HCT116 (cell line): ENCODE measurements at regions not wholly inside any gene's neighbourhood (a gene's known extent, or its start where the extent isn't known, plus 50 kb on each side); places are given as distances from the start of the nearest gene placed in this dataset.

Experiments used
- ATAC-seq: fragments of 200-7000 bp; cut with Tn5 transposase; 2 replicates; pipeline ENCODE4 v1.9.1; 2020; ENCODE audit warnings: mild to moderate bottlenecking, moderate library complexity
- BruUV-seq: library from RNA; stranded (reverse); fragments of 400-500 nt; replicated peaks from 2 replicates; lab custom pipeline; 2021; lab: Mats Ljungman, UMichigan
- CTCF ChIA-PET: fragments of 300-600 bp; sonication (Branson Sonifier 250); formaldehyde crosslinking; loops from one replicate; lab custom pipeline; 2021; ENCODE audit warnings: antibody characterized with exemption; lab: Charles Lee
- POLR2A ChIA-PET: fragments of 300-600, 350-600 bp; sonication (Branson Sonifier 250); formaldehyde crosslinking; loops from one replicate; lab custom pipeline; 2021; ENCODE audit warnings: antibody characterized with exemption; lab: Charles Lee
- RAD21 ChIA-PET, 2 experiments: fragments of 300-600 bp; sonication (Branson Sonifier 250); formaldehyde crosslinking; loops; one replicate each; lab custom pipeline; 2023; ENCODE audit warnings: low total read pairs in 2 of 2; ENCODE audit not compliant: uncharacterized antibody in 2 of 2, unreplicated experiment in 2 of 2, low non-redundant PET in 1 of 2; lab: Charles Lee
- DNase-seq: peaks from one replicate; pipeline ENCODE4 v3.0.0-alpha.2; 2010; ENCODE audit warnings: low read depth, low spot score
- H2AFZ ChIP-seq: fragments of 200-600 bp; shearing (Covaris generic), sonication (generic); 2 replicates; pipeline ENCODE4 v1.6.1; 2017; ENCODE audit warnings: low read depth, mixed run types, mixed read lengths, antibody characterized with exemption, low read length; ENCODE audit not compliant: poor library complexity, severe bottlenecking
- H3K27ac ChIP-seq: 2 replicates; pipeline ENCODE4 v1.5.1; 2012; ENCODE audit warnings: low read depth, low read length
- H3K27me3 ChIP-seq: fragments of 200-600 bp; sonication (generic); 2 replicates; pipeline ENCODE4 v1.6.1; 2016; ENCODE audit warnings: mixed run types, low read length, mixed read lengths; ENCODE audit not compliant: insufficient read depth
- H3K36me3 ChIP-seq, 2 experiments: fragments of 200-500 bp in 1 of 2; fragments of 200-600 bp in 1 of 2; sonication (Bioruptor generic) in 1 of 2; sonication (generic) in 1 of 2; 2 replicates each; pipeline versions ENCODE4 v1.5.1 to v1.6.1; 2014 to 2016; ENCODE audit warnings: low read length in 2 of 2, inconsistent platforms in 1 of 2, mixed read lengths in 1 of 2, mixed run types in 1 of 2; ENCODE audit not compliant: insufficient read depth in 2 of 2, control insufficient read depth in 1 of 2
- H3K4me1 ChIP-seq, 2 experiments: fragments of 200-600 bp in 1 of 2; sonication (generic) in 1 of 2; 2 replicates each; pipeline versions ENCODE4 v1.5.1 to v1.6.1; 2012 to 2017; ENCODE audit warnings: low read length in 2 of 2, inconsistent platforms in 1 of 2, mild to moderate bottlenecking in 1 of 2, mixed read lengths in 1 of 2, mixed run types in 1 of 2, moderate library complexity in 1 of 2; ENCODE audit not compliant: insufficient read depth in 2 of 2, control insufficient read depth in 1 of 2
- H3K4me2 ChIP-seq: fragments of 200-600 bp; sonication (generic); 2 replicates; pipeline ENCODE4 v1.6.1; 2017; ENCODE audit warnings: mixed run types, low read length, mixed read lengths
- H3K4me3 ChIP-seq, 2 experiments: fragments of 200-600 bp in 1 of 2; sonication (generic) in 1 of 2; replicated peaks in 1 of 2; 2 replicates each; pipeline ENCODE4 v1.5.1; 2011 to 2016; ENCODE audit warnings: low read length in 2 of 2, control low read depth in 1 of 2, low read depth in 1 of 2, mild to moderate bottlenecking in 1 of 2, mixed read lengths in 1 of 2, mixed run types in 1 of 2
- H3K79me2 ChIP-seq: fragments of 200-600 bp; sonication (generic); 2 replicates; pipeline ENCODE4 v1.6.1; 2017; ENCODE audit warnings: mild to moderate bottlenecking, mixed run types, low read length, moderate library complexity, mixed read lengths; ENCODE audit not compliant: insufficient read depth
- H3K9ac ChIP-seq: fragments of 200-600 bp; sonication (generic); 2 replicates; pipeline ENCODE4 v1.6.1; 2016; ENCODE audit warnings: low read length, mixed read lengths
- H3K9me2 ChIP-seq: fragments of 200-600 bp; sonication (generic), shearing (Covaris generic); 2 replicates; pipeline ENCODE4 v1.6.1; 2017; ENCODE audit warnings: mixed run types, mild to moderate bottlenecking, moderate library complexity; ENCODE audit not compliant: insufficient read depth
- H3K9me3 ChIP-seq, 2 experiments: fragments of 200-500 bp in 1 of 2; fragments of 200-600 bp in 1 of 2; sonication (Bioruptor generic) in 1 of 2; sonication (generic) in 1 of 2; 2 replicates each; pipeline ENCODE4 v1.6.1; 2014 to 2017; ENCODE audit warnings: low read length in 2 of 2, mixed read lengths in 2 of 2, inconsistent platforms in 1 of 2, low read depth in 1 of 2, mild to moderate bottlenecking in 1 of 2, mixed run types in 1 of 2, moderate library complexity in 1 of 2; ENCODE audit not compliant: control insufficient read depth in 1 of 2, insufficient read depth in 1 of 2
- H4K20me1 ChIP-seq: fragments of 200-600 bp; sonication (generic), shearing (Covaris generic); 2 replicates; pipeline ENCODE4 v1.6.1; 2017; ENCODE audit warnings: mixed run types, mild to moderate bottlenecking, moderate library complexity; ENCODE audit not compliant: insufficient read depth
- ATF3 ChIP-seq: IDR thresholded peaks from 2 replicates; pipeline ENCODE4 v1.6.1; 2012
- CBX3 ChIP-seq: IDR thresholded peaks from 2 replicates; pipeline ENCODE4 v1.6.1; 2012; ENCODE audit warnings: low read depth
- CEBPB ChIP-seq: IDR thresholded peaks from 2 replicates; pipeline ENCODE4 v1.6.1; 2012; ENCODE audit warnings: low read depth
- CTCF ChIP-seq, 3 experiments: fragments of 200-600 bp in 1 of 3; sonication (generic) in 1 of 3; IDR thresholded peaks in 2 of 3; conservative IDR thresholded peaks in 1 of 3; 2 replicates each; pipeline ENCODE4 v1.5.1; 2012 to 2017; ENCODE audit warnings: low read depth in 2 of 3, low read length in 2 of 3, antibody characterized with exemption in 1 of 3, borderline replicate concordance in 1 of 3, control low read depth in 1 of 3, mild to moderate bottlenecking in 1 of 3, mixed read lengths in 1 of 3, mixed run types in 1 of 3, moderate library complexity in 1 of 3; ENCODE audit not compliant: insufficient read depth in 1 of 3
- EGR1 ChIP-seq: IDR thresholded peaks from 2 replicates; pipeline ENCODE4 v1.6.1; 2012; ENCODE audit warnings: low read depth
- EZH2phosphoT487 ChIP-seq: fragments of 200-600 bp; IDR thresholded peaks from 2 replicates; pipeline ENCODE4 v1.6.1; 2018; ENCODE audit warnings: antibody characterized with exemption, borderline replicate concordance
- POLR2AphosphoS5 ChIP-seq: IDR thresholded peaks from 2 replicates; pipeline ENCODE4 v1.6.1; 2011; ENCODE audit warnings: mild to moderate bottlenecking, low read depth, low read length, moderate library complexity
- RAD21 ChIP-seq: IDR thresholded peaks from 2 replicates; pipeline ENCODE4 v1.6.1; 2012; ENCODE audit warnings: low read depth, mild to moderate bottlenecking
- SP1 ChIP-seq: IDR thresholded peaks from 2 replicates; pipeline ENCODE4 v1.6.1; 2012; ENCODE audit warnings: low read depth
- TCF7L2 ChIP-seq: IDR thresholded peaks from 2 replicates; pipeline ENCODE4 v1.7.0; 2011; ENCODE audit warnings: borderline replicate concordance, inconsistent platforms; ENCODE audit not compliant: insufficient read depth, insufficient read length; ENCODE audit errors: extremely low read depth
- ZNF274 ChIP-seq: fragments of 200-500 bp; sonication (Bioruptor generic); IDR thresholded peaks from 2 replicates; pipeline ENCODE4 v1.6.1; 2014; ENCODE audit warnings: mild to moderate bottlenecking, low read depth, low read length, inconsistent platforms
- intact Hi-C: fragments of 100-400 bp; cut with micrococcal nuclease; formaldehyde crosslinking; loops from 2 replicates; pipeline ENCODE4 v1.10.0; 2022
- TF ChIP-seq, protein P1 (sequence below): IDR thresholded peaks from 2 replicates; pipeline ENCODE4 v1.6.1; 2011; ENCODE audit warnings: mild to moderate bottlenecking, low read length, moderate library complexity; ENCODE audit not compliant: insufficient replicate concordance; ENCODE audit errors: extremely low read depth

- CTCF ChIA-PET: no interaction called here
- no peak overlapping the region for H3K9ac ChIP-seq
- no peak overlapping the region for H2AFZ ChIP-seq
- no peaks in the 10 kb centered on the region for H4K20me1 ChIP-seq
- intact Hi-C loops: no loop called here
- BruUV-seq: no TSS peak
- H3K36me3 ChIP-seq: no peaks in the 10 kb centered on the region
- no peak overlapping the region for H3K27ac ChIP-seq
- no peaks in the 10 kb centered on the region for H3K79me2 ChIP-seq
- peaks cover 0 to 11% of the 10 kb centered on the region in 2 experiments; a peak in 2 of 4 replicates for H3K9me3 ChIP-seq
- TF ChIP-seq RAD21 (no peak), CBX3 (no peak), CEBPB (no peak), ZNF274 (no peak), SP1 (no peak), EZH2phosphoT487 (no peak), ATF3 (no peak), TCF7L2 (no peak), CTCF (IDR thresholded peaks at IDR 0.05 in 2 of 3, conservative IDR thresholded peaks at IDR 0.05 in 1 of 3; ENCODE audit: borderline replicate concordance in 1 of 3, insufficient read depth in 1 of 3, low read depth in 2 of 3, low read length in 2 of 3) (no peak), POLR2AphosphoS5 (no peak), EGR1 (no peak)
- TF ChIP-seq, protein P1, sequence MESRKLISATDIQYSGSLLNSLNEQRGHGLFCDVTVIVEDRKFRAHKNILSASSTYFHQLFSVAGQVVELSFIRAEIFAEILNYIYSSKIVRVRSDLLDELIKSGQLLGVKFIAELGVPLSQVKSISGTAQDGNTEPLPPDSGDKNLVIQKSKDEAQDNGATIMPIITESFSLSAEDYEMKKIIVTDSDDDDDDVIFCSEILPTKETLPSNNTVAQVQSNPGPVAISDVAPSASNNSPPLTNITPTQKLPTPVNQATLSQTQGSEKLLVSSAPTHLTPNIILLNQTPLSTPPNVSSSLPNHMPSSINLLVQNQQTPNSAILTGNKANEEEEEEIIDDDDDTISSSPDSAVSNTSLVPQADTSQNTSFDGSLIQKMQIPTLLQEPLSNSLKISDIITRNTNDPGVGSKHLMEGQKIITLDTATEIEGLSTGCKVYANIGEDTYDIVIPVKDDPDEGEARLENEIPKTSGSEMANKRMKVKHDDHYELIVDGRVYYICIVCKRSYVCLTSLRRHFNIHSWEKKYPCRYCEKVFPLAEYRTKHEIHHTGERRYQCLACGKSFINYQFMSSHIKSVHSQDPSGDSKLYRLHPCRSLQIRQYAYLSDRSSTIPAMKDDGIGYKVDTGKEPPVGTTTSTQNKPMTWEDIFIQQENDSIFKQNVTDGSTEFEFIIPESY: no peak
- ATAC-seq (no peak), DNase-seq (no peak)
- no peaks in the 10 kb centered on the region for H3K9me2 ChIP-seq
- no peak overlapping the region for H3K4me3 ChIP-seq
- no peaks in the 10 kb centered on the region for H3K27me3 ChIP-seq
- no peak overlapping the region for H3K4me2 ChIP-seq
- no peaks in the 10 kb centered on the region for H3K4me1 ChIP-seq
- POLR2A ChIA-PET: no interaction called here
- RAD21 ChIA-PET: no interaction called here
Measured at GRCh38 chr7:52382731-52383130, 652.7 kb upstream of the POM121L12 start.
